SW 1271 (cell line): ENCODE measurements at regions not wholly inside any gene's neighbourhood (a gene's known extent, or its start where the extent isn't known, plus 50 kb on each side); places are given as distances from the start of the nearest gene placed in this dataset.
"Not testable (repeated sequence)": the region's sequence is repeated elsewhere in the genome, so short reads cannot be mapped to it uniquely, and the experiment has no call there.

Source experiments
- DNase-seq, 2 experiments: peaks; one replicate each; lab custom pipeline; 2025; lab: John Stamatoyannopoulos, UW

- no peak for DNase-seq
Observed at GRCh38 chr11:71332447-71332846, 80.1 kb upstream of the SHANK2 start.

GRCh38 chr11:71332046-71332445, 79.7 kb upstream of the SHANK2 start:
- DNase-seq = no peak

- no peak for DNase-seq
Observed at GRCh38 chr11:71331631-71332030, 79.3 kb upstream of the SHANK2 start.

- no peak for DNase-seq
Observed at GRCh38 chr11:71330996-71331395, 78.6 kb upstream of the SHANK2 start.

GRCh38 chr11:71330349-71330748, 78.0 kb upstream of the SHANK2 start:
- no peak for DNase-seq

GRCh38 chr11:71329786-71330185, 77.4 kb upstream of the SHANK2 start:
- no peak for DNase-seq

- no peak for DNase-seq
Observed at GRCh38 chr11:71329165-71329510, 76.8 kb upstream of the SHANK2 start.

- DNase-seq = no peak
Observed at GRCh38 chr11:71327156-71328085, 75.0 kb upstream of the SHANK2 start.

GRCh38 chr11:71326328-71326940, 74.1 kb upstream of the SHANK2 start:
- no peak for DNase-seq

GRCh38 chr11:71325418-71326327, 73.3 kb upstream of the SHANK2 start:
- no peak for DNase-seq

GRCh38 chr11:71324788-71325417, 72.5 kb upstream of the SHANK2 start:
- DNase-seq = no peak

- DNase-seq = no peak
Observed at GRCh38 chr11:71323876-71324526, 71.6 kb upstream of the SHANK2 start.

- no peak for DNase-seq
Observed at GRCh38 chr11:71322861-71323582, 70.6 kb upstream of the SHANK2 start.

GRCh38 chr11:71322192-71322735, 69.9 kb upstream of the SHANK2 start:
- no peak for DNase-seq

GRCh38 chr11:71321433-71322191, 69.2 kb upstream of the SHANK2 start:
- no peak for DNase-seq

- no peak for DNase-seq
Observed at GRCh38 chr11:71316701-71317100, 64.3 kb upstream of the SHANK2 start.

GRCh38 chr11:71312616-71313015, 60.2 kb upstream of the SHANK2 start:
- not testable (repeated sequence) for DNase-seq

- DNase-seq = no peak
Observed at GRCh38 chr11:71311928-71312510, 59.6 kb upstream of the SHANK2 start.

- DNase-seq = no peak
Observed at GRCh38 chr11:71311176-71311925, 59.0 kb upstream of the SHANK2 start.
